Liver (tissue), 8 donors: ENCODE measurements at regions not wholly inside any gene's neighbourhood (a gene's known extent, or its start where the extent isn't known, plus 50 kb on each side); places are given as distances from the start of the nearest gene placed in this dataset.

Source experiments
- DNase-seq: peaks from one replicate; pipeline ENCODE4 v3.0.0-alpha.2; 2017; ENCODE audit warnings: low spot score
- H3K27ac ChIP-seq, 2 donors: one replicate each; pipeline ENCODE4 v1.7.0; 2013; ENCODE audit warnings: inconsistent platforms in 2 of 2, low read length in 2 of 2, control low read depth in 1 of 2, low read depth in 1 of 2, mild to moderate bottlenecking in 1 of 2
- H3K27me3 ChIP-seq, 4 donors: one replicate each; pipeline versions ENCODE4 v1.6.1 to v1.7.0; 2013; ENCODE audit warnings: low read length in 3 of 4, inconsistent platforms in 1 of 4, mild to moderate bottlenecking in 1 of 4, moderate library complexity in 1 of 4; ENCODE audit not compliant: control insufficient read depth in 4 of 4, insufficient read depth in 4 of 4
- H3K36me3 ChIP-seq, 4 donors: one replicate each; pipeline versions ENCODE4 v1.6.1 to v1.7.0; 2013; ENCODE audit warnings: low read length in 3 of 4, mild to moderate bottlenecking in 3 of 4, low read depth in 1 of 4, moderate library complexity in 1 of 4; ENCODE audit not compliant: control insufficient read depth in 4 of 4, insufficient read depth in 3 of 4
- H3K4me1 ChIP-seq, 4 donors: one replicate each; pipeline versions ENCODE4 v1.6.1 to v1.7.0; 2013; ENCODE audit warnings: low read length in 3 of 4, mild to moderate bottlenecking in 3 of 4, moderate library complexity in 1 of 4; ENCODE audit not compliant: control insufficient read depth in 4 of 4, insufficient read depth in 4 of 4
- H3K4me3 ChIP-seq, 3 donors: one replicate each; pipeline versions ENCODE4 v1.6.1 to v1.7.0; 2013; ENCODE audit warnings: low read length in 3 of 3, control low read depth in 1 of 3, low read depth in 1 of 3, mild to moderate bottlenecking in 1 of 3
- H3K9ac ChIP-seq, 2 donors: one replicate each; pipeline ENCODE4 v1.7.0; 2013; ENCODE audit warnings: low read length in 2 of 2, mild to moderate bottlenecking in 2 of 2, moderate library complexity in 2 of 2, control low read depth in 1 of 2, low read depth in 1 of 2
- H3K9me3 ChIP-seq, 4 donors: one replicate each; pipeline versions ENCODE4 v1.6.1 to v1.7.0; 2013; ENCODE audit warnings: low read length in 3 of 4; ENCODE audit not compliant: control insufficient read depth in 4 of 4
- ATF3 ChIP-seq: IDR thresholded peaks from 2 replicates; pipeline ENCODE4 v1.6.1; 2016; ENCODE audit warnings: antibody characterized with exemption
- EGR1 ChIP-seq, 2 donors: IDR thresholded peaks; 2 replicates each; pipeline ENCODE4 v1.6.1; 2016 to 2018; ENCODE audit warnings: antibody characterized with exemption in 2 of 2, low read depth in 2 of 2
- FOXA1 ChIP-seq: IDR thresholded peaks from 2 replicates; pipeline ENCODE4 v1.6.1; 2016; ENCODE audit warnings: antibody characterized with exemption
- FOXA2 ChIP-seq: IDR thresholded peaks from 2 replicates; pipeline ENCODE4 v1.6.1; 2016; ENCODE audit warnings: antibody characterized with exemption
- HNF4A ChIP-seq, 2 donors: conservative IDR thresholded peaks; 2 replicates each; pipeline ENCODE4 v1.6.1; 2016; ENCODE audit warnings: antibody characterized with exemption in 2 of 2, mild to moderate bottlenecking in 2 of 2
- HNF4G ChIP-seq: IDR thresholded peaks from 2 replicates; pipeline ENCODE4 v1.6.1; 2016; ENCODE audit warnings: antibody characterized with exemption
- JUND ChIP-seq, 2 donors: IDR thresholded peaks; 2 replicates each; pipeline ENCODE4 v1.6.1; 2016; ENCODE audit warnings: antibody characterized with exemption in 2 of 2
- NR2F2 ChIP-seq: IDR thresholded peaks from 2 replicates; pipeline ENCODE4 v1.6.1; 2016; ENCODE audit warnings: antibody characterized with exemption
- SP1 ChIP-seq: IDR thresholded peaks from 2 replicates; pipeline ENCODE4 v1.6.1; 2018; ENCODE audit warnings: antibody characterized with exemption, mild to moderate bottlenecking
- TAF1 ChIP-seq: conservative IDR thresholded peaks from 2 replicates; pipeline ENCODE4 v1.6.1; 2016; ENCODE audit warnings: antibody characterized with exemption, mild to moderate bottlenecking
- YY1 ChIP-seq: IDR thresholded peaks from 2 replicates; pipeline ENCODE4 v1.6.1; 2016; ENCODE audit warnings: antibody characterized with exemption, mild to moderate bottlenecking
- WGBS: extraction: QIAGEN DNeasy Blood & Tissue Kit; methylation state at CpG from one replicate; pipeline ENCODE4 v1.1.7; 2013; 5-methylcytosine and 5-hydroxymethylcytosine counted together
- TF ChIP-seq, protein P1 (sequence below): fragments of 150-350 bp; IDR thresholded peaks from 2 replicates; pipeline ENCODE4 v1.5.1; 2017; ENCODE audit warnings: improper control_type of control experiment, low read depth, low read length; ENCODE audit not compliant: missing input control
- donor health status: healthy.
- donor health status: healthy.
- donor health status: healthy.
- donor health status: healthy.
- donor health status: healthy.

DNA sequence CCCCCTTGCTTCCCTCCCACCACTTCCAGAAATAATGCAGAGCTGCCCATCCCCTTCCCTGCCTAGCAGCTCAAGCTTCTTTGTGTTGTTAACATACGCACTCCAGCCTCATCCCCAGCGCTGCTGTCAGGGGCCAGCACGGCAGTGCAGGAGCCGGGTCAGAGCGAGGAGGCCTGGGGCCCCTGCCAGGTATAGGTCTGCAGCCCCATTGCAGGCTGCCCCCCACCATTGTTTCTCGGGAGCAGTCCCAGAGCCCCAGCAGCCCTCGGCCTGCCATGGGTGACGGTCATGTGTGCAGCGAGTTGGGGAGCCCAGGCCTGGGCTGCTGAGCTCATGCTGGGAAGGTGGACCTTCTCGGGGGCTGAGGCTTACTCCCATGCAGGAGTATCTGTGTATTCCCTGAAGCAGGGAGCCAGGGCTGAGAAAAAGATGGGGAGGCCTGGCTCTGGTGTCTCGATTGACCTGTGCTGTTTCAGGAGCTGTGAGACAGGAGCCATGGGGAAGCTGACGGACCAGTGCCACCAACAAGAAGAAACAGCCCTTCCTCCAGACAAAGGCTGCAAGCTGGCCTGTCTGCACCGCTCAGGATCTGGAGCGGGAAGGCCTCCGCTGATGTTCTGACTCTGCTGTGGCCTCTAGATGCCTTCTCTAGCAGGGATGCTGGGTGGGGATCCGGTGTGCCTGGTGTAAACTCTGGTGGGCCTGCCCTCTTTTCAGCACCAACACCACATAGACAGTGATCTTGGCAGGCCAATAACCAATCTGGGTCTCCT lies 220.5 kb upstream of the B3GAT1 start:
- no peaks in the 10 kb centered on the region for H3K4me1 ChIP-seq
- H3K27me3 ChIP-seq = peaks cover 0 to 8% (median 0%) of the 10 kb centered on the region in 4 donors
- DNase-seq = no peak
- TF ChIP-seq HNF4A (conservative IDR thresholded peaks at IDR 0.05) (no peak), EGR1 (IDR thresholded peaks at IDR 0.05; ENCODE audit: low read depth in 2 of 2) (no peak), FOXA1 (no peak)
- no peak overlapping the region for H3K4me3 ChIP-seq
- H3K9ac ChIP-seq = no peak overlapping the region
- no peaks in the 10 kb centered on the region for H3K9me3 ChIP-seq
- H3K27ac ChIP-seq = no peak overlapping the region
- 87% methylated on average over 16 of the region's 16 CpGs for WGBS
- no peaks in the 10 kb centered on the region for H3K36me3 ChIP-seq

DNA sequence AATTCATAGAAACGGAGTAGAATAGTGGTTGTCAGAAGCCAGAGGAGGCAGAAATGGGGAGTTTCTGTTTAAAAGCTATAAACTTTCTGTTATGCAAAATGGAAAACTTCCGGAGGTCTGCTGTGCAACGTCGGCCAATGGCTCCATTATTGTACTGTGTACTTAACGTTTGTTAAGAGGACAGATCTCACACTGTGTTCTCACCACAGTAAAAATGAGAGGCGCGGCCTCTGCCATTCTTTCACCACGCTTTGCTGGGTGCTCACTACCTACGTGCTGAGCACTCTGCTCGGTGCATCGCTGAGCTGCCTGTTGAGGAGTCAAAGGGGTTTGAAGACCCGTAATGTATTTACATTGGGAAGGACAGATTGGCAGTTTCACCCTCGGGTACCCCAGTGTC lies 218.8 kb upstream of the B3GAT1 start:
- Histone ChIP-seq H3K9ac (no peak overlapping the region), H3K9me3 (no peaks in the 10 kb centered on the region), H3K4me3 (no peak overlapping the region), H3K27ac (no peak overlapping the region), H3K36me3 (no peaks in the 10 kb centered on the region), H3K27me3 (peaks cover 0 to 8% (median 0%) of the 10 kb centered on the region in 4 donors), H3K4me1 (no peaks in the 10 kb centered on the region)
- TF ChIP-seq TAF1 (no peak), SP1 (no peak), ATF3 (no peak), EGR1 (IDR thresholded peaks at IDR 0.05; ENCODE audit: low read depth in 2 of 2) (no peak), NR2F2 (no peak)
- TF ChIP-seq, protein P1, sequence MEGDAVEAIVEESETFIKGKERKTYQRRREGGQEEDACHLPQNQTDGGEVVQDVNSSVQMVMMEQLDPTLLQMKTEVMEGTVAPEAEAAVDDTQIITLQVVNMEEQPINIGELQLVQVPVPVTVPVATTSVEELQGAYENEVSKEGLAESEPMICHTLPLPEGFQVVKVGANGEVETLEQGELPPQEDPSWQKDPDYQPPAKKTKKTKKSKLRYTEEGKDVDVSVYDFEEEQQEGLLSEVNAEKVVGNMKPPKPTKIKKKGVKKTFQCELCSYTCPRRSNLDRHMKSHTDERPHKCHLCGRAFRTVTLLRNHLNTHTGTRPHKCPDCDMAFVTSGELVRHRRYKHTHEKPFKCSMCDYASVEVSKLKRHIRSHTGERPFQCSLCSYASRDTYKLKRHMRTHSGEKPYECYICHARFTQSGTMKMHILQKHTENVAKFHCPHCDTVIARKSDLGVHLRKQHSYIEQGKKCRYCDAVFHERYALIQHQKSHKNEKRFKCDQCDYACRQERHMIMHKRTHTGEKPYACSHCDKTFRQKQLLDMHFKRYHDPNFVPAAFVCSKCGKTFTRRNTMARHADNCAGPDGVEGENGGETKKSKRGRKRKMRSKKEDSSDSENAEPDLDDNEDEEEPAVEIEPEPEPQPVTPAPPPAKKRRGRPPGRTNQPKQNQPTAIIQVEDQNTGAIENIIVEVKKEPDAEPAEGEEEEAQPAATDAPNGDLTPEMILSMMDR = no peak
- no peak for DNase-seq
- WGBS = 89% methylated on average over 13 of the region's 13 CpGs

GRCh38 chr11:134628426-134628825 lies 216.4 kb upstream of the B3GAT1 start:
- no peak for TF ChIP-seq JUND (IDR thresholded peaks at IDR 0.05)
- TF ChIP-seq EGR1 (IDR thresholded peaks at IDR 0.05; ENCODE audit: low read depth in 2 of 2) = no peak
- no peak for TF ChIP-seq FOXA2
- TF ChIP-seq TAF1 = no peak
- Histone ChIP-seq H3K9ac (no peak overlapping the region), H3K36me3 (no peaks in the 10 kb centered on the region), H3K27me3 (peaks cover 0 to 8% (median 0%) of the 10 kb centered on the region in 4 donors), H3K27ac (no peak overlapping the region), H3K9me3 (no peaks in the 10 kb centered on the region), H3K4me3 (no peak overlapping the region), H3K4me1 (no peaks in the 10 kb centered on the region)
- WGBS = 92% methylated on average over 6 of the region's 6 CpGs
- DNase-seq = no peak

DNA sequence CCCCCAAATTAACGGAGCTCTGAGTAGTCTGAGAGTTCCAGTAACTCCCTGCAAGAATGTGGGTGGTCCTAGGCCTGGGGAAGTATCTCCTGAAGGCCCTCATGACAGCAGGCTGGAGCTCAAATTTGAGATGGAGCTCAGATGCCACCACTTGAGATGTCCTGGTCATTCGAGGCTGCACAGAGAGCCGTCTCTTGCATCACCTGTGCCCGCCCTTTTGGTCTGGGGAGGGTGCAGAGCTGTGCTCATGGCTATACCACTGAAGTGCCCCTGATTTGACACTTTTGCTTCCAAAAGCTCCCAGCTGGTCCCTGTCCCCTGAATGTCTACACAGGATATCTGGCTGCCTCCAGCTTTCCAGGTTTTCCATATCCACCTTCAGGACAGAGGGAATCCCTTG lies 214.0 kb upstream of the B3GAT1 start:
- Histone ChIP-seq H3K9me3 (no peaks in the 10 kb centered on the region), H3K36me3 (no peaks in the 10 kb centered on the region), H3K9ac (no peak overlapping the region), H3K4me1 (no peaks in the 10 kb centered on the region), H3K27me3 (peaks cover 0 to 8% (median 0%) of the 10 kb centered on the region in 4 donors), H3K27ac (no peak overlapping the region), H3K4me3 (no peak overlapping the region)
- no peak for DNase-seq
- no peak for TF ChIP-seq YY1
- TF ChIP-seq HNF4G = no peak
- 77% methylated on average over 4 of the region's 4 CpGs for WGBS
